HG02973 (cell line): ENCODE measurements at regions not wholly inside any gene's neighbourhood (a gene's known extent, or its start where the extent isn't known, plus 50 kb on each side); places are given as distances from the start of the nearest gene placed in this dataset.
"Not testable (repeated sequence)": the region's sequence is repeated elsewhere in the genome, so short reads cannot be mapped to it uniquely, and the experiment has no call there.

Source experiments
- ATAC-seq: cut with Tn5 transposase; IDR thresholded peaks from one replicate; pipeline ENCODE4 v1.9.1; 2021; ENCODE audit warnings: moderate library complexity; ENCODE audit not compliant: unreplicated experiment

- no peak for ATAC-seq
Measured at GRCh38 chr14:45727133-45727532, 474.1 kb upstream of the MIS18BP1 start.

- ATAC-seq, result no peak
Measured at GRCh38 chr14:45721472-45721871, 468.5 kb upstream of the MIS18BP1 start.

- ATAC-seq, result no peak
Measured at GRCh38 chr14:45716572-45716971, 463.6 kb upstream of the MIS18BP1 start.

- no peak for ATAC-seq
Measured at GRCh38 chr14:45715946-45716345, 462.9 kb upstream of the MIS18BP1 start.

GRCh38 chr14:45709541-45709940, 456.5 kb upstream of the MIS18BP1 start:
- ATAC-seq, result no peak

GRCh38 chr14:45705940-45706534, 453.0 kb upstream of the MIS18BP1 start:
- ATAC-seq, result no peak

- ATAC-seq, result no peak
Measured at GRCh38 chr14:45699471-45699870, 446.5 kb upstream of the MIS18BP1 start.

- no peak for ATAC-seq
Measured at GRCh38 chr14:45698462-45699134, 445.6 kb upstream of the MIS18BP1 start.

GRCh38 chr14:45686771-45687170, 433.8 kb upstream of the MIS18BP1 start:
- ATAC-seq, result no peak

GRCh38 chr14:45680531-45680930, 427.5 kb upstream of the MIS18BP1 start:
- no peak for ATAC-seq

GRCh38 chr14:45679853-45680252, 426.9 kb upstream of the MIS18BP1 start:
- no peak for ATAC-seq

- ATAC-seq, result no peak
Measured at GRCh38 chr14:45678163-45678562, 425.2 kb upstream of the MIS18BP1 start.

GRCh38 chr14:45673420-45673819, 420.4 kb upstream of the MIS18BP1 start:
- ATAC-seq, result no peak

GRCh38 chr14:45664668-45665356, 411.8 kb upstream of the MIS18BP1 start:
- ATAC-seq, result no peak

- no peak for ATAC-seq
Measured at GRCh38 chr14:45658917-45659299, 405.9 kb upstream of the MIS18BP1 start.

- no peak for ATAC-seq
Measured at GRCh38 chr14:45658226-45658916, 405.4 kb upstream of the MIS18BP1 start.

GRCh38 chr14:45651890-45652289, 398.9 kb upstream of the MIS18BP1 start:
- ATAC-seq, result no peak

GRCh38 chr14:45650754-45651153, 397.8 kb upstream of the MIS18BP1 start:
- ATAC-seq, result no peak

GRCh38 chr14:45649051-45649450, 396.0 kb upstream of the MIS18BP1 start:
- ATAC-seq, result no peak

- ATAC-seq, result no peak
Measured at GRCh38 chr14:45641541-45641940, 388.5 kb upstream of the MIS18BP1 start.

- not testable (repeated sequence) for ATAC-seq
Measured at GRCh38 chr14:45634651-45635441, 381.8 kb upstream of the MIS18BP1 start.
